ENCODE measurements at regions not wholly inside any gene's neighbourhood (a gene's known extent, or its start where the extent isn't known, plus 50 kb on each side); places are given as distances from the start of the nearest gene placed in this dataset.

DNA sequence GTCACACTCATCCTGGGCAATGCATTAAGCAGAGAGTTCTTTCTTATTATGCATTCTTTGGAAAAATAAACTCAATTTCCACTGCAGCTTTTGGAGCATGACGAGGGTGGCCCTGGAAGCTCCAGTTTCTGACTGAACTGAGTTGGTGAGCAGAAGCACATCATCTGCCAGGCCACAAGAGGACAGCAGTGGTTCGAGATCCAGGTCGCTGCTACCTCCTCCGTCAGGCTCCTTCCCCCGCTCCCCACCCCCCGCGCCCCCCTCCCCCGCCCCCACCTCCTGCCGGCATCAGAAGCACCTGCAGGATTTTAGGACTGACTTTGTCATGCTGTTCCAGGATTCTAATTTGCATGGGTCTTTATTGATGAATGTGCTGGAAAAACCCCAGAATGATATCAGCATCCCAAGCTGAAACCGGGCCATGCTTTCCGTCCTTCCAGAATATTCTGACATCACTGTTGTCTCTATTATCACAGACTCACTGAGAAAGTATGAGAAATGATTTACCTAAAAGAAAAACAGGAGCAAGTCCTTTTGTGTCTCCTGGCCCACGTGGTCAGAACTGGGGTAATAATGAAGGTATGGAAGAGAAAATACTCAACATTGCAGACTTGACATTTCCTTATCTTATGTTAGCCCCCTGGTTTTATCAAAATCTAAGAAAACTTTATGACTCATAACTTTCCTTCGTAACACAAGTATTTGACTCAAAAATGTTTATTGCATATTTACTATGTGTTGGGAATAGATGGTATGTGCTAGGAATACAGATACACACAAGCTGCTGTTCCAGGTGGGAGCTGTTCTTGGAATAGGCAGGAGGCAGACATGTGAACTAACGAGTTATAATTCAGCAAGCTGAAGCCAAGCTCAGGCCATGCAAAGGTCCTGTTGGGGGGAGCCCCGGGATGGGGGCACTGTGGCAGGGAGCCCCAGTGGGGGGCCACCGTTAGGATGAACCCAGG lies 220.2 kb upstream of the EXOC2 start:
- Histone ChIP-seq H3K79me2 (ENCODE audit: insufficient read depth, low read length) (no peaks in the 10 kb centered on the region), H3K27ac (ENCODE audit: low read length) (no peak overlapping the region), H3K4me3 (ENCODE audit: low read depth in 1 of 2, low read length in 2 of 2) (no peak overlapping the region), H3K9ac (ENCODE audit: low read depth, low read length) (no peak overlapping the region), H3K36me3 (ENCODE audit: insufficient read depth, low read length) (no peaks in the 10 kb centered on the region), H2AFZ (ENCODE audit: low read depth, low read length) (no peak overlapping the region), H3K4me1 (ENCODE audit: insufficient read depth, low read length) (no peaks in the 10 kb centered on the region), H3K9me3 (ENCODE audit: insufficient read depth, low read length, severe bottlenecking) (no peaks in the 10 kb centered on the region), H3K4me2 (ENCODE audit: insufficient read depth, low read length) (no peak overlapping the region), H3K27me3 (ENCODE audit: insufficient read depth, low read length, poor library complexity) (no peaks in the 10 kb centered on the region), H4K20me1 (ENCODE audit: insufficient read depth, low read length) (no peaks in the 10 kb centered on the region)
- DNase-seq (no peak), ATAC-seq (ENCODE audit: insufficient read depth, low read depth) (no peak)
- no peak for TF ChIP-seq EZH2 (IDR thresholded peaks at IDR 0.05; ENCODE audit: borderline replicate concordance, low read depth, low read length, severe bottlenecking)
- TF ChIP-seq, protein P1, sequence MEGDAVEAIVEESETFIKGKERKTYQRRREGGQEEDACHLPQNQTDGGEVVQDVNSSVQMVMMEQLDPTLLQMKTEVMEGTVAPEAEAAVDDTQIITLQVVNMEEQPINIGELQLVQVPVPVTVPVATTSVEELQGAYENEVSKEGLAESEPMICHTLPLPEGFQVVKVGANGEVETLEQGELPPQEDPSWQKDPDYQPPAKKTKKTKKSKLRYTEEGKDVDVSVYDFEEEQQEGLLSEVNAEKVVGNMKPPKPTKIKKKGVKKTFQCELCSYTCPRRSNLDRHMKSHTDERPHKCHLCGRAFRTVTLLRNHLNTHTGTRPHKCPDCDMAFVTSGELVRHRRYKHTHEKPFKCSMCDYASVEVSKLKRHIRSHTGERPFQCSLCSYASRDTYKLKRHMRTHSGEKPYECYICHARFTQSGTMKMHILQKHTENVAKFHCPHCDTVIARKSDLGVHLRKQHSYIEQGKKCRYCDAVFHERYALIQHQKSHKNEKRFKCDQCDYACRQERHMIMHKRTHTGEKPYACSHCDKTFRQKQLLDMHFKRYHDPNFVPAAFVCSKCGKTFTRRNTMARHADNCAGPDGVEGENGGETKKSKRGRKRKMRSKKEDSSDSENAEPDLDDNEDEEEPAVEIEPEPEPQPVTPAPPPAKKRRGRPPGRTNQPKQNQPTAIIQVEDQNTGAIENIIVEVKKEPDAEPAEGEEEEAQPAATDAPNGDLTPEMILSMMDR (IDR thresholded peaks at IDR 0.05; ENCODE audit: borderline replicate concordance, extremely low read depth, low read length, poor library complexity, severe bottlenecking): peak; percentile 35

DNA sequence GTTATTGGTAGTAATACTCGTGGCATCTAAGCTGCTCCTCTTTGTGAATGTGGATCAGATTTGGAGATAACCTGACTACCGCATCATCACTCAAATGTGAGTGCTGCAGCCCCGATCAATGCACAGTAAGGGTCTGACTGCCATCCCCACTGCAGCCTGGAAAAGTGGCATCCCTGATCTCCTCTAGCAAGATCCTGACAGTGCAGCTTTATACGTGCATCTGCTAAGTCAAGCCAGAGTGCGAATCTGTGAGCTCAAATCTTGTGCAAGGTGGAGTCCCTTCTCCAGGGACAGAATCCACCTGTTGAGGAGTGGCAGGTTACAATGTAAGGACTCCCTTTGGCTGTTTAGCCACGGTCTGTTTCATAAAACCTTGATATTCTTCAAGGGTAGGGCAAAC lies 215.0 kb upstream of the EXOC2 start:
- Histone ChIP-seq H3K79me2 (ENCODE audit: insufficient read depth, low read length) (no peaks in the 10 kb centered on the region), H3K4me3 (ENCODE audit: low read depth in 1 of 2, low read length in 2 of 2) (no peak overlapping the region), H3K4me2 (ENCODE audit: insufficient read depth, low read length) (no peak overlapping the region), H3K4me1 (ENCODE audit: insufficient read depth, low read length) (no peaks in the 10 kb centered on the region), H3K9me3 (ENCODE audit: insufficient read depth, low read length, severe bottlenecking) (no peaks in the 10 kb centered on the region), H3K36me3 (ENCODE audit: insufficient read depth, low read length) (no peaks in the 10 kb centered on the region), H3K27me3 (ENCODE audit: insufficient read depth, low read length, poor library complexity) (no peaks in the 10 kb centered on the region), H4K20me1 (ENCODE audit: insufficient read depth, low read length) (no peaks in the 10 kb centered on the region), H3K9ac (ENCODE audit: low read depth, low read length) (no peak overlapping the region), H2AFZ (ENCODE audit: low read depth, low read length) (no peak overlapping the region), H3K27ac (ENCODE audit: low read length) (no peak overlapping the region)
- DNase-seq (no peak), ATAC-seq (ENCODE audit: insufficient read depth, low read depth) (no peak)
- TF ChIP-seq, protein P1 (IDR thresholded peaks at IDR 0.05; ENCODE audit: borderline replicate concordance, extremely low read depth, low read length, poor library complexity, severe bottlenecking): no peak
- no peak for TF ChIP-seq EZH2 (IDR thresholded peaks at IDR 0.05; ENCODE audit: borderline replicate concordance, low read depth, low read length, severe bottlenecking)

DNA sequence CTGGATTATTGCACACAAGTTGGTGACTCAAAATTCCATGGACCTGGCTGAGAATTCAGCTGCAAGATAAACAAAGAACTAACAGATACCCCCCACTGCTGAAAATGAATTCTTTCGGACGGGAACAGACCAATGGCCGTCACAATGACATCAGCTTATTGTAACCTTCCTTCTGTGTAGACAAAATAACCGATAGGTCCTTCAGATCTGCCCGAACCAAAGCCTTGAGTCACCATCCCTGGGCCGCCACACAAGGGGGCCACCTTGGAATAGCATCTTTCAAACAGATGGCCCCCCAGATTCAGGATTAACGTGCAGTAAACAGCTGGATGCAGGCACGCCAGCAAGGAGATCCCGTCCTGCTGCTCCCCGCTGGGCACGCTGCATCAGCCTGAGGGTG lies 214.0 kb upstream of the EXOC2 start:
- H3K4me1 ChIP-seq (ENCODE audit: insufficient read depth, low read length): no peaks in the 10 kb centered on the region
- no peak overlapping the region for H3K27ac ChIP-seq (ENCODE audit: low read length)
- no peaks in the 10 kb centered on the region for H3K36me3 ChIP-seq (ENCODE audit: insufficient read depth, low read length)
- ATAC-seq (ENCODE audit: insufficient read depth, low read depth) (no peak), DNase-seq (no peak)
- no peak overlapping the region for H3K4me2 ChIP-seq (ENCODE audit: insufficient read depth, low read length)
- no peaks in the 10 kb centered on the region for H3K9me3 ChIP-seq (ENCODE audit: insufficient read depth, low read length, severe bottlenecking)
- H3K4me3 ChIP-seq (ENCODE audit: low read depth in 1 of 2, low read length in 2 of 2): no peak overlapping the region
- no peak overlapping the region for H2AFZ ChIP-seq (ENCODE audit: low read depth, low read length)
- H3K79me2 ChIP-seq (ENCODE audit: insufficient read depth, low read length): no peaks in the 10 kb centered on the region
- H3K9ac ChIP-seq (ENCODE audit: low read depth, low read length): no peak overlapping the region
- H4K20me1 ChIP-seq (ENCODE audit: insufficient read depth, low read length): no peaks in the 10 kb centered on the region
- H3K27me3 ChIP-seq (ENCODE audit: insufficient read depth, low read length, poor library complexity): peaks cover 2% of the 10 kb centered on the region
- TF ChIP-seq, protein P1 (IDR thresholded peaks at IDR 0.05; ENCODE audit: borderline replicate concordance, extremely low read depth, low read length, poor library complexity, severe bottlenecking): no peak
- no peak for TF ChIP-seq EZH2 (IDR thresholded peaks at IDR 0.05; ENCODE audit: borderline replicate concordance, low read depth, low read length, severe bottlenecking)

Data from DND-41 (cell line).